Stimulated activated CD4-positive, alpha-beta T cell treated with anti-CD3 and anti-CD28 coated beads, Interleukin-12 subunit alpha, Interleukin-12 subunit beta, amount 100 ng/mL, for 24 hours (primary cell): ENCODE measurements at regions not wholly inside any gene's neighbourhood (a gene's known extent, or its start where the extent isn't known, plus 50 kb on each side); places are given as distances from the start of the nearest gene placed in this dataset.

Source experiments
- DNase-seq, 2 experiments: peaks; one replicate each; pipeline ENCODE4 v3.0.0-alpha.2; 2020; ENCODE audit warnings: low read depth in 2 of 2

DNA sequence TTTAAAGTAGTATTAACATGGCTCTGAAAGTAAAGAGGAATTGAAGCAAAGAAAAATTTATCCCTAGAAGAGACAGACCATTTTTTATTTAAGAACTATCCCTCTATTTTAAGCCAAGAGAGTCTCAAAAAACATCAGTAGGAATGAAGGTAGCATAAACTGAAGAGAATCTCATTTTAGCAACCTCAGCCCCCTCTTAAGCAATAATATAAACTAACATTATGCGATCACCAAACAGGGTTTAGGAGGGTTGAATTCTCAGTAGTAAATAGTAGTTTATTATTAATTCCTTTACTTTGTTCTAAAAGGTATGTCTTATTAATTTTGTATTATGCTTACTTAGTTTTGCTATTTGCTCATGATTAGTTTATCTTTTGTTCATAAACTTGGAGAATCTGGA, 287.4 kb downstream of the CDK5RAP2 start:
- DNase-seq: no peak

DNA sequence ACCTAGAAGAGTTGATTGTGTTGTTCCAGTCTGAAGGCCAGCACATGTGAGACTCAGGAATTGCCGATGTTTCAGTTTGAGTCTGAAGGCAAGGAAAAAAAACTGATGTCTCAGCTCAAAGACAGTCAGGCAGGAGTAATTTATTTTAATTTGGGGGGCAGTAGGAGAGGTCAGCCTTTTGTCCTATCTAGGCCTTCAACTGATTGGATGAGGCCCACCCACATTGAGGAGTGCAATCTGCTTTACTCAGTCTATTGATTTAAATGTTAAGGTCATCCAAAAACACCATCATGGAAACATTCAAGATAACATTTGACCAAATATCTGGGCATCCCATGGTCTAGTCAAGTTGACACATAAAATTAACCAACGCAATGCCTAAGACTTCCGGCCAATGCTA, 288.9 kb downstream of the CDK5RAP2 start:
- DNase-seq: no peak

DNA sequence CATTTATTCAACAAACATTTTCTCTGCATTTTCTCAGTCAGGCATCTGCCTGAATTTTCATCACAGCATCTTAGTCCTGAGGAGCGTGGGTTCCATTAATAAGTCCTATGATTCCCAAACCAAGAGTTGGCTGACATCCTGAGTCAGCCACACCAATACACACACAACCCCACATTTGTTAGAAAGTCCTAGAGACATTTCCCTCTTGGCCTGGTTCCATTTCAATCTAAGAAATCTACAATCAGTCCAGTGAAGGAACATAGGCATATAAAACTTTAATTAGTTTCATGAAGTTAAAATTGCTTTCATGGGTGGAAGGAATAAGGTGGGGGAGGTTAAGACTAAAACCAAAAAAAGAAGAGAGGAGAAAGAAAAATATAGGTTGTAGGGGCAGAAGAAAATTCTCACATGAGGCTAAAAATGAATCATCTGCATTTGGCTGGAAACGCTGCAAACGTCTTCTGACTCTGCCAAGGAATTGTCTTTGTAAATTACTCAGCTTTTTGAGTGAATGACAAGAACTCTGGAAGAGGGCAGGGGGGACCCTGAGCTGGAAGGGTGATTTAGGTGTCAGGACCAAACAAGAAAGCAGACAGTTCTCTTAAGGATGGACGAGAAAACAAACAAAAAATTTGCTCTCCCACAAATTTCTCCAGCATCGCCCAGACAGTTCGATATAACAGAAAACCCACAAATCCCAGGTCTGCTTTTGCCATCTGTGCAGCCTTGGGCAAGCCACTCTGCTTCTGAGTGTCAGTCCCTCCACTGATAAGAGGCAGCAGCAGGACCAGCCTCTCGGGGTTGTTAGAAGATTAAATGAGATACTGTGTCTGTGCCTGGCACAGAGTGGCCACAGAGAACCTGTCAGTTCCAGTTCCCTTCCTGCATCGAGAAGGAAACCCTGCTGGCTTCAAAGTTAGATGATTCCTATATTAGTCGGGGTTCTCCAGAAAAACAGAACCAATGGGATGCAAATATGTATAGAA, 289.7 kb downstream of the CDK5RAP2 start:
- DNase-seq: no peak

DNA sequence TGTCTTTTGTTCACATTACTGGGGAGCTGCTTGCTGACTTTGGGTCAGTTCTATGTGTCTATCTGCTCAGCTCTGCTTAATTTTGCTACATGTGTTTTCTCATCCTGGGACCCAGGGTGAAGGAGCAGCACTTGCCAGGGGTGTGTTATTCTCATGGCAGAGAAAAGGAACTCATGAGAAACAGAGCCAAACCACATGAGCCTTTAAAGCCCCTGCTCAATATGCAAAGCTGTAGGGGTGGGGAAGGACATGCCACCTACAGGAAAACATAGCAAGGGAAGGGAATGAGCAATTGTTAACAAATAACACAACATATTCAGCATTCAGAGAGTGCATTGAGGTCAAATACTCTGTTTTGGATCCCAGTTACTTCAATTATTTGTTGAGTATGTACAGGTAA, 290.9 kb downstream of the CDK5RAP2 start:
- DNase-seq: no peak

DNA sequence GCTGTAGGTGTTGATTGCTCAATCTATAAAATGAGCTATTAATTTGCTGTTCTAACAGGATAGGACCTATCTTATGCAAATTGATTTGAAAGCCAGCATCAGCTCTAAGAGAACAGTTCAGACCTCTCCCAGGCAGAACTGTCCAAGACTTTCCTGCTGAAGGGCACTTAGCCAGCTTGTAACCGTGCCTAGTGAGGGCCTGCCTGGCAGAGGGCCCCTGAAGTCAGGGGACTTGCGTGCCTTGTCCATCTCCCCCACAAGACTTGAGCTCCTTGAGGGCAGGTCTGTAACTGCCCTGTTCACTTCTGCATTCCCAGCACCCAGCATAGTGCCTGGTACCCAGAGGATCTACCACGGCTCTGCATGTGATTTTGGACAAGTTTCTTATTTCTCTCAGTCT, 293.4 kb downstream of the CDK5RAP2 start:
- DNase-seq: no peak

DNA sequence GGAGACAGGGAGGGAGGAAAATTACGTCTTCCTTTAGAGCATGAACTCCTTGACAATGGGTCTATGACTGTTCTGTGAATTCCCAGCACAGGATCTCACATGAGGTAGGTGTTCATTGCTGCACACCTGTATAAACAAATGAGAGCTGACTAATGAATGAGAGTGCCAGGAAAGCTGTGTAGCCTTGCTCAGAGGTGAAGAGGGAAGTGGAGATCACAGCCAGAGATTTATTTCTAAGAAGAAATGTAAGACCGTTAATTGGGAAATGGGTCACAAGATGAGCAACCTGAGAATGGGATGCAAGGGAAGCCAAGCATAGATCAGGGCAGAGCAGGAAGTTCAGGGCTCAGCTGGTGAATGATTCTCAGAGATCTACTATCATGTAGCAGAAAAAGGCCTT, 295.1 kb downstream of the CDK5RAP2 start:
- no peak for DNase-seq

DNA sequence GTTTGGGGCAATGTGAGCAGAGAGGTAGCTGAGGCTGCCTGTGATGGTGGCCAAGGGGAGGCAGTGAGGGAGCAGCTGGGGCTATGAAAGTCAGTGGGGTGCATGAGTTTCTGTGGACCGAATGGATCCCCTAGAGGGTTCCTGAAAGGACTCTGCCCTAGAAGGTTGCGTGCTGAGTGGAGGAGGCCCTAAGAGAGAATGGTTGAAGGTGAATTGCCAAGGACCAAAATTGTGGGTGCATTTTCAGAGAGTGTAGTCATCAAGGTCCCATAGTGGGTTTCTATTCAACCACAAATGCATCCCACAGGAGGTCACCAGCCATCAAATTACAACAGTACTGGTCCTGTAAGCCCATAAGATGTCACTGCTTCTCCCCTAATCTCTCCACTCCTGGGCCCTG, 298.3 kb downstream of the CDK5RAP2 start:
- no peak for DNase-seq

DNA sequence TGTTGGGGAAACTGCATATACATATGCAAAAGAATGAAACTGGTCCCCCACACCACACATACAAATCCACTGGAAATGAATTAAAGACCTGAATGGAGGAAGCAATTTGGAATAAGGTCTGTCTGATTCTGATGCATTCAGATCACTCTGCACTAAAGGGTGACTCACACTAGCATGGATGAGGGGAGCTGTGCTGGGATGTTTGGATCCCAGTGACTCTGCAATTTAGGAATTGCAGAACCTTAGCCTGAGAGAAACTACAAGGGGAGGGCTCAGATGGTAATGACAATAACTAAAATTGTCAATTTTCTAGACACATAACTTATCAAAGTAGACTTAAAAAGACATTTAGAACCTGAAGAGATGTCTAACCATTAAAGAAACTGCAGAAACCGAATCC, 312.0 kb downstream of the CDK5RAP2 start:
- no peak for DNase-seq

DNA sequence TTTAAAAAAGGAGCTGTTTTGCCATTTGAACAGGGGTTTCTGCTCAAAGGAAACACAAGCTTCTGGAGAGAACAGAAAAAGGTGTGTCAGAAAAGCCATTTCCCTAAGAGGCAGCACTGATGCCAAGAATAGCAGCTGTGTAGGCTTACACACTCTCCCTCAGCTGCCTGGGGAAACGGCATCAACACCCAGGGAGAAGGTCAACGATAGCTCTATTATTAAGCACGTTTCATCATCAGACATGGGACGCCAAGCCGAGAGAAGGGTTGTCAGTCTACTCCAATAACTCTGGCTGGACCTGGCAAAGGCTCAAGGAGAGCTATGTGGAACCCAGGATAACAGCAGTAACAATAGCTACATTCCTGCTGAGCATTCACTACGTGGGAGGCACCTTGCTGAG, 314.2 kb downstream of the CDK5RAP2 start:
- DNase-seq: no peak

DNA sequence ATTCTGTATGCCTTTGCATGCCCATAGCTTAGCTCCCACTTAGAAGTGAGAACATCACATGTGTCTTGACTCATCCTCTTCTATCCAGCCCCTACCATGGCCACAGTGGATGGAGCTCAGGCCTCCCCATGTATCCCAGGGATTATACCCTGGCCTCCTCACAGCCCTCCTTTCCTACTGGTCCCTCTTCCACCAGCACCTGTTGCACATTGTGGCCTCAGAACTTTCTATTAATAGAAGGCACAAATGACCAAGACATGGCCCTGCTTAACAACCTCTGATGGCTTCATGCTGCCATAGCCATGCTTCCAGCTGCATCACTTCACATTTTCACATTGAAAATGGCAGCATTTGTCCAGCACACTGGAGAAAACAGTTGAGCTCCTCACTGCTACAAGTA, 315.4 kb downstream of the CDK5RAP2 start:
- no peak for DNase-seq

DNA sequence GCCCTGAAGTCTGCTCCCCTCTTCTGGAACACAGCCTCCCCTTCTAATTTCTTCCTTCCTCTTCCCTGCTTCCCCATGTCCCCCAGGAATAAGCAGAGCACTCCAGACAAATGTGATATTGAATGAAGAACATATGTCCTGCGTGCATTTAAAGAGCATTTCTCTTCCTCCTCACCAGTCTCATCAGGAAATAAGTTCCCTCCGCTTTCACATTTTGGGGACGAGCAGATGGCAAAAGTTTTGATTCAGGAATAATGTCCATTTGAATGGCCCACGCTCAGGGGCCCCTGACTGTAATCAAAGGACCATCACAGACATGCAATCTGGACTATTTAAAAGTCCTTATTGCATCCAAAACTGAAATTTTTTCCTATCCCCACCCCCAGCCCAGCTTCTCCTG, 316.1 kb downstream of the CDK5RAP2 start:
- no peak for DNase-seq

DNA sequence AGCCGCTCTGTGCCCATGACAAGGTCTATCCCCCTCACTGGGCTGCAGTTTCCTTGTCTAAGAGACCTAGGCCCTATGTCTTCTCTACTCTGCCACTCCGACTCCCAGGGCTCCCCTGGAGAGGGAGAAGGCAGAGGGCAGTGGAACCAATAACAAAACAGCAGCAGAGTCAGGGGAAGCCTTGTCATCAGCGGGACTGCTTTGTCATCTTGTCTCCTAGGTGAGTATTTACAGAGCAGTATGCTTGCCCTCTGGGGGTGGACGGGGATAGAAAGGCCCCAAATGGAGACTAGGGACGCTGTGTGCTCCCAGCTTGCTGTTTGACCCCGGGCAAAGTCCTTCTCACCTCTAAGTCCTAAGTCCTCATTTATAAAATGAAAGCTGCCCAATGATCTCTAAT, 318.5 kb downstream of the CDK5RAP2 start:
- no peak for DNase-seq

DNA sequence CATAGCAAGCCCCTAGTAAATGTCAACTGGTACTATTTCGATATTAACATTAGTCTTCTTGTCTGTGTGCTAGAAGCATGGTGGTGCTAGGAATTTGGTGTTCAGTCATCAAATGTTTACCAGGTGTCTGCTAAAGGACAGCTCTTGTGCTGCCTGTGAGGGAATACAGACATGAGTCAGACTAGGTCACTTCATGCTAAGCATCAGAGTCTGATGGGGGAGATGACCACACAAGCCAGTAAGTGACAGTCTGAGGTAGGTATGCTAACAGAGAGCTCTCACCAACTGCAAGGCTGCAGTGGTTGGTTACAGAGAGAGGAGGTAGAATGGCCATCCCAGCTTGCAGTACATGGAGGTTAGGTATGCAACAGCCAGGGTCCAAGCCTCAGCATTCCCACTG, 320.9 kb downstream of the CDK5RAP2 start:
- no peak for DNase-seq

DNA sequence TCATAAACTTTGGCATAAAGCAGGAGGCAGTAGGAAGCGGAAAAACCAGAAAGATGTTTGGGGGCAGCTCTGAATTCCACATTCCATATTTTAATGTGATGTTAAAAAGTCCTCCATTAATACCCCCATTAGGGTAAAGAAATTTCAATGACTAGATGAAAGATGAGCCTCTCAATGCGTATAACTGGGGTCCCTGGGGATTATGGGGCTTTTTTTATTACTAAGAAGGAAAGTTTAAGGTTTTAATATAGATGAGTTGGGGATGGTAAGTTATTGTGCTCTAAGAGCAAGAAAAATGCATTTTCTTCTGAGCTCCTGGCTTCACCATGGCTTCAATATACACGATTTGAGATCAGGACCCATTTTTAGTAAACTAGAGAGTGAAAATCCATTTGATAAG, 321.9 kb downstream of the CDK5RAP2 start:
- DNase-seq: no peak

DNA sequence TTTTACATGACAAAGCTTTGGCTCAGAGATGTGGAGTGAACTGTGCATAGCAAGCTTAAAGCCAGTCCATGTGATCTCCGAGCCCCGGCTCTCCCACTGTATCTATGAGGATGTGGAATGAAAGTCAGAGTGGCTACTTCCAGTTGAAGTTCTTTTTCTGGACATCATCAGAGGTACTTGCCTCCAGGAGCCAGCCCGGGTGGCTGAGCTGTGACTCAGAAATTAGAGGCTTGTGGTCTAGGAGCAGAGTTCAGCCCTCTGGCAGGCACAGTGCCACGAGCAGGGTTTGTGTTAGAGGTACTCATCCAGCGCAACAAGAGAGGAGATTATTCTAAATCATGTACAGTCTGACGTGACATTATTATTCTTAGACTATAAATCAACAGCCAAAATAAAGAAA, 322.5 kb downstream of the CDK5RAP2 start:
- no peak for DNase-seq

DNA sequence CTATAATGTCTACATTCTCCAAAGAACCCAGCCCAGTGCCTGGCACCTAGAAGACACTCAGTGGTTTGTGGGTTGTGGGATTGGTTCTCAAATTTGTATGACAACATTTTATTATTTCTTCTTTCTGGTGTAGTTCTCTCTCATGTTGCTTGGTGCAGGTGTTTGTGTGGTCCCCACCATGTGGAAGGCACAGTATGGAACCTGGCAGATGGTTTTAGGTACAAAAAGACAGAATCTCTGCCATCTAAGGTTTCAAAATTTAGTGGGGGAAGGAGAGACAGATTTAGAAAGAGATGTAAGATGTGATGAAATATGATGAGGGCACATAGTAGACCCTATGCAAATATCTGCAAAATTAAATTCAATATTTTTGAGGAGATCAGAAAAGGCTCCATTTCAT, 323.8 kb downstream of the CDK5RAP2 start:
- no peak for DNase-seq

DNA sequence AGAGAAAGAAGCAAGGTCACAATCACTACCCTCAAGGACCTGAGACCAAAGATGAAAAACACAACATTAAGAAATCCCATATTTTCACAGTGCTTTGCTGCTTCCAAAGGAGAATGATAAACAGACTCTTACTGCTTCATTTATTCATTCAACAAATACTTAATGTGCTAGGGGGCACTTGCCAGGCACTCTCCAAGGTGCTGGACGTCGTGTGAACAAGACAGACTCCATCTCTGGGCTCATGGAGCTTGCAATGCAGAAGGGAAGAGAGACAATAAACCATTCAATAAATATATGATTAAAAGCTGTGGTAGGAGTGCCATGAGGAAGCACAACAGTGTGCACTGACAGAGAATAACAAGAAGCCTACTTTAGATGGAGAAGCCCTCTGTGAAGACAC, 327.7 kb downstream of the CDK5RAP2 start:
- no peak for DNase-seq

DNA sequence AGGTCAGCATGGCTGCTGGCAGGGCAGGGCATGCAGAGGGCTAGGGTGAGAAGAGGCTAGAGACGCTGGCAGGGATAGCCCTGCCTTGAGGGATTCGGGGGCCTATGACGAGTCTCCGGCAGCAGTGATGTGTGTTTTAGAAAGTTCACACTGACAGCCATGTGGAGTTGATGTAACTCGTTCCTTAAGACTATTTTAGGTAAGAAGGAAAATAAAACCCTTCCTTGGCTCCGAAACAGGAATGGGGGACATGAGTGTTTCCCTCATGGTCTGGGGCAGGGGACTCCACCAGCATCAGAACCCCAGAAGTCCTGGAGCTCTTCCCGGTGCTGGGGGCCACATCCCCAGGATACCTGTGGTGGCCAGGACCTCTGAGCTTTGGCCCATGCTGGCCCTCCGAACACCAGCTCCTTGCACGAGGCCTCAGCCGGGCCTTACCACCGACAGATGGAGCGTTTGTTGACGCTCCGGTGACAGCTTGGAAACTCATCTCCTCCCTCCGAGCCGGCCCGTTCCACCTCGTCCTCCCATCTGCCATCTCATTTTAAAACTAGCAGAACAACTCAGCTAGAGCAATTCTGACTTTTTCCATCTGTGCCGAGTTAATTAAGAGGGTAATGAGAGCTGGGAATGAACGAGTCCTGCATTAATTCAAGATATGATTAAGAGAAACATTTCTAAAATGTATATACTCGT, 337.7 kb downstream of the CDK5RAP2 start:
- DNase-seq: no peak

DNA sequence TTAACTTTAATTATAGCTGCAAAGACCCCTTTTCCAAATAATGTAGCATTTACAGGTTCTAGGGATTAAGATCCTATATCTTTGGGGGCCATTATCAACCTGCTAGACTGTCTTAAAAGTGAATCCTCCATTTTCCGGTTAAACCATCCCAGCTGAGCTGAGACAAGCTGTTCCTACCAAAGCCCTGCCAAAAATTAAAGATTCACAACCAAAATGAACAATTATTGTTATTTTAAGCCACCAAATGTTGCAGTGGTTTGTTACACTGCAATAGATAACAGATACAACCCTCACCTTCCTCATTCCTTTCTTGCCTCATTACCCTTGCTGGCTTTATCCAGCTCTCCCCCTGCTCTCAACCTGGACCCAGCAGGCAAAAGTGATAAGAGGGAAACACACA, 343.4 kb downstream of the CDK5RAP2 start:
- no peak for DNase-seq

DNA sequence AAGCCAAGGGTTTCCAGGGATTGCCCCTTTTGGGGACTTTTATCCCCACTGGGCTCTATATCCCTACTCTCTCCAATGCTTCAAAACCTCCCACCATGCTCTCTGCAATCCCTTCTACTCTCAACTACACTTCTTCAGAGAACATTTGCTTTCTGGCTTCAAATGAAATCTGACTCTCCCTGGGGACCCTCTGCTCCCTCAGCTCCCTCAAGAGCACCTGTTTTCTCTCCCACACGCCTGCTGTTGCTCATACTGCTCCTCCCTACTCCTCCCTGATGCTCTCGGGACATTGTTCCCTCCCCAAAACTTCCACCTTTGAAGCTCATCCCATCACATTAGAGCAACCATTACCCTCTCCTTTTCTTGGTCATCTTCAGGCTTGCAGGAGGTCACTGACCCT, 344.9 kb downstream of the CDK5RAP2 start:
- no peak for DNase-seq

DNA sequence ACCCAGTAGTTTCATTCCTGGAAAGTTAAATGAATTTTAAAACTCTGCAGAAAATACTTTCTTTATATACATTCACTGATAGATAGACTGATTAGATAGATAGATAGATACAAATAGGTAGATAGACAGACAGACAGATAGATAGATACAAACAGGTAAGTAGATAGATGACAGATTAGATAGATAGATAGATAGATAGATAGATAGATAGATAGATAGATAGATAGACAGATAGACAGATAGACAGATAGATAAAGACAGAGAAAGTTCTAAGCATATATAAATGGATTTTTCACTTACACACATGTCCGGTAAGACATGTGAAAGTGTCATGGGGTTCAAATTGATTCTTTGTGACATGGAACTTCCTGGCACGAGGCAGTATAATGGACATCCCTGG, 349.7 kb downstream of the CDK5RAP2 start:
- no peak for DNase-seq

DNA sequence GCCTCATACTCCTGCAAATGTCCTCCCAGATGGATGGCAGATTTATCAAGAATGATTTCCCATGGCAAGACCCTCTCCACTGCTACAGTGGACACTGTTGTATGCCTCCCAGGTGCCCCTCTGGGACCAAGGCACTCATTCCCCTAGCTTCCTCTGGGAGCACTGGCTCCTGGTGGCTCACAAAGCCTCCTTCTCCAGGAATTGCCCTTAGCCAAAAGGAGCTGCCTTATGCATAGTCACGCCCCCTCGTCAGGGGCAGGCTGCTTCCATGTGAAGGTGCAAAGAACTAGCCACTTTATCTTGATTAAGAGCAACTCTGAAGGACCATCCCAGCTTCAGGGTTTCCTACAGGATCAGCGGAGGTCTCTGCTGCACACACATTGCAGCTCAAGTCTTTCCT, 358.1 kb downstream of the CDK5RAP2 start:
- DNase-seq: no peak

DNA sequence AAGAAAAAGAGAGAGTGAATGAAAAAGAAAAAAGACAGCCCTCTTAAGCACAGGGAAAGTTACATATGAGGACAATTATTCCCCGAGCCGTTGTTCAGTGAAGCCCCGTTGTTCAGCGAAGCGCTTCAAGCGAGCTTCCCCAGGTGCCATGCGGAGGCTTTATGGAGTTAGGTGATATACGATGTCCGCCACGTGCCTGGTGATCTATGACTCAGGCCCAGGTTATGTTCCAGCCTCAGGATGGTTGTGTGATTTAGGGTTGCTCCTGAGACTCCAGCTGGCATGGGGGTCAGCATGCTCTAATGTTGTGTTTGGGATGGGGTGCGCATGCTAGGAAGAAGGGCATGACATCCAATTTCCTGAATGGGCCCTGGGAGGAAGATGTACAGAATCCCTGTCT, 365.6 kb downstream of the CDK5RAP2 start:
- DNase-seq: no peak
